ENCODE measurements at regions not wholly inside any gene's neighbourhood (a gene's known extent, or its start where the extent isn't known, plus 50 kb on each side); places are given as distances from the start of the nearest gene placed in this dataset.

GRCh38 chr1:234917495-234918180 lies 211.0 kb downstream of the TOMM20 start:
- TF ChIP-seq POLR2A (IDR thresholded peaks at IDR 0.05; ENCODE audit: low read depth, low read length) (no peak), TAF1 (IDR thresholded peaks at IDR 0.05; ENCODE audit: low read depth, low read length) (no peak), POLR2AphosphoS5 (IDR thresholded peaks at IDR 0.05; ENCODE audit: low read depth, low read length) (no peak), SPI1 (IDR thresholded peaks at IDR 0.05; ENCODE audit: low read depth, low read length) (no peak), POU2F2 (IDR thresholded peaks at IDR 0.05; ENCODE audit: low read depth, low read length) (no peak), PAX5 (IDR thresholded peaks at IDR 0.05; ENCODE audit: insufficient read depth, low read length, severe bottlenecking) (no peak)
